ENCODE measurements at regions not wholly inside any gene's neighbourhood (a gene's known extent, or its start where the extent isn't known, plus 50 kb on each side); places are given as distances from the start of the nearest gene placed in this dataset.

DNA sequence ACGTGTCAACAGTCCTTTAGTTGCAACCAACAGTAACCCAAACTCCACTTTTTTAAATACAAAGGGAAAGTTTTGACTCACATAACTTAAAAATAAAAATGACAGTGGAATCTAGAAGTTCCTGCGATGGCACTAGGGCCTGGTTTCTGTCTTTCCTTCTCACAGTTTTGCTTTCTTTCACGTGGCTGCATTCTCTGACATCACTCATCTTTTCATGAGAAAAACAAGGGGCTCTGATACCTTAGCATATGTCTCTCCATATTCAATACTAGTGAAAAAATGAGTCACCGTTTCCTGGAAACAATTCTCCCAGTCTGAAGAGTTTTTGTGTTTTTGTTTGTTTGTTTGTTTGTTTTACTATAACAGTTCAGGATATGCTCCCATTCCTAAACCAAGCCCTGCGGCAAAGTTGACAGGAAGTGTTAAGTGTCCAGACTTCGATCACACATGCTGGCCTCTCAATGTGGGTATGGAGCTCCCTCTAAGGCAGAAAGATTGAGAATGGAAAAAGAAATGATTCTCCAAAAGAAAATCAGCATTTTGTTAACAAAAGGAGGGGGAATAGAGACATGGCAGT, 483.3 kb downstream of the TTLL7 start:
- peak; percentile 21 for DNase-seq (ENCODE audit: low read depth)
- no peak overlapping the region for H3K4me3 ChIP-seq (ENCODE audit: control insufficient read depth, low read depth, low read length)
- TF ChIP-seq, protein P1, sequence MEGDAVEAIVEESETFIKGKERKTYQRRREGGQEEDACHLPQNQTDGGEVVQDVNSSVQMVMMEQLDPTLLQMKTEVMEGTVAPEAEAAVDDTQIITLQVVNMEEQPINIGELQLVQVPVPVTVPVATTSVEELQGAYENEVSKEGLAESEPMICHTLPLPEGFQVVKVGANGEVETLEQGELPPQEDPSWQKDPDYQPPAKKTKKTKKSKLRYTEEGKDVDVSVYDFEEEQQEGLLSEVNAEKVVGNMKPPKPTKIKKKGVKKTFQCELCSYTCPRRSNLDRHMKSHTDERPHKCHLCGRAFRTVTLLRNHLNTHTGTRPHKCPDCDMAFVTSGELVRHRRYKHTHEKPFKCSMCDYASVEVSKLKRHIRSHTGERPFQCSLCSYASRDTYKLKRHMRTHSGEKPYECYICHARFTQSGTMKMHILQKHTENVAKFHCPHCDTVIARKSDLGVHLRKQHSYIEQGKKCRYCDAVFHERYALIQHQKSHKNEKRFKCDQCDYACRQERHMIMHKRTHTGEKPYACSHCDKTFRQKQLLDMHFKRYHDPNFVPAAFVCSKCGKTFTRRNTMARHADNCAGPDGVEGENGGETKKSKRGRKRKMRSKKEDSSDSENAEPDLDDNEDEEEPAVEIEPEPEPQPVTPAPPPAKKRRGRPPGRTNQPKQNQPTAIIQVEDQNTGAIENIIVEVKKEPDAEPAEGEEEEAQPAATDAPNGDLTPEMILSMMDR (conservative IDR thresholded peaks at IDR 0.05; ENCODE audit: control insufficient read depth, insufficient read depth, low read depth, low read length) = no peak

DNA sequence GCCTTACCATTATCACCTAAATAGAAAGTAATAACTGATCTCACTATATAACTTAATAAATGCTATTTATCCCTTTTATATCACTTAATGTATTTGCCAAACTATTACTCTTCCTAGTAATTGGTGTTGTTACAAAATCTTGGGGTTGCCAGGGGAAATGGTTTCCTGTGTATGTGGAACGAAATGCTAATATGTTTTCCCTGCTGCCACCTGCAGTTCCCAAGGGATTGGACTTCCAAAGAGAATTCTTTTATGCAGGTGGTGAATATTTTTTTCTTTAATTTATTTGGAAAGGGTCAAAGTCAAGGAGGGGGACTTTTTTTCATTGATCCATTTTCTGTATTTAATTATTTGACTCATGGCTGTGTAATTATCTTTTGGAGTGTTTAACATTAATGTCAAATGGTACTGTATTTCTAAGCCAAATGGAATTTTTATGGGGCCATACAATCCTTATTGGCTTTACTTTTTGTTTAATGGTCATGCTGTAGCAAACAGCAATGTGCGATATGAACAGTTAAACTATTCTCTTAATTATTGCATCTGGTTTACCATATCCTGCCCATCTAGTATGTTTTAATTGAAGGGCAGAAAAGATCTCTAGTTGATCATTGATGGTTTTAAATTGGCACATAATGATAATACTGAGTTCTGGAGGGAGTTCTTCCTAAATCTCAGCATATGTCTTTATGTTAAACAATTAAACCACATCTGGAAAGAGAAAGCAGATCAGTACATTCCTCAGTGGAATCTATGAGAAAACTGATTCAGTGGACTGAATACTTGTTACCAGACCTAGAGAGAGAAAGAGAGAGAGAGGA, 486.3 kb downstream of the TTLL7 start:
- TF ChIP-seq, protein P1 (conservative IDR thresholded peaks at IDR 0.05; ENCODE audit: control insufficient read depth, insufficient read depth, low read depth, low read length) = no peak
- no peak overlapping the region for H3K4me3 ChIP-seq (ENCODE audit: control insufficient read depth, low read depth, low read length)
- no peak for DNase-seq (ENCODE audit: low read depth)

DNA sequence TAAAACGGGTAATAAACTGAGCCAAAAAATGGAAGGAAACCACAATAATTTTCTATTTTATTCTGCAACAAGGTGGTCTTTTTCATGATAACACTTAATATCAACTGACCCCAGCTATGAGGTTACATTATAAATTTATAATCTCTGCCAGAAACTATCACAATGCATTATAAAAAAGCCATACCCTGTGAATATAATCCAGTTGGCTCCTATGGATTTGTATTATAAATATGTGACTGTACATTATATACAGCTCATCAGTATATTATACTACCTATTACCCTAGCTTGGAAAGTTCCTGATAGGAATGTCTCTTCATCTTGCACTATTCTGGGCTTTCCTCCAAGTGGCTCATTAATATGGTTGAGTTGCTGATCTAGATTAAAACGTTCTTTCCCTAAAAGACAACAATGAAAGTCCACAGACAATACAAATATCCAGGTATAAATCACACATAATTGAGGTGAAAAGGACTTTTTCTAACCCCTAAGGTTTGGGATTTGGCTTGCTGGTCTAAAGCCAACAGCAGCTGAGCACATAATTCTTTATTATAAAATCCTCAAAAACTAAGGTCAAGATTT, 487.7 kb downstream of the TTLL7 start:
- TF ChIP-seq, protein P1 (conservative IDR thresholded peaks at IDR 0.05; ENCODE audit: control insufficient read depth, insufficient read depth, low read depth, low read length) = no peak
- no peak overlapping the region for H3K4me3 ChIP-seq (ENCODE audit: control insufficient read depth, low read depth, low read length)
- DNase-seq (ENCODE audit: low read depth) = peak; percentile 44

DNA sequence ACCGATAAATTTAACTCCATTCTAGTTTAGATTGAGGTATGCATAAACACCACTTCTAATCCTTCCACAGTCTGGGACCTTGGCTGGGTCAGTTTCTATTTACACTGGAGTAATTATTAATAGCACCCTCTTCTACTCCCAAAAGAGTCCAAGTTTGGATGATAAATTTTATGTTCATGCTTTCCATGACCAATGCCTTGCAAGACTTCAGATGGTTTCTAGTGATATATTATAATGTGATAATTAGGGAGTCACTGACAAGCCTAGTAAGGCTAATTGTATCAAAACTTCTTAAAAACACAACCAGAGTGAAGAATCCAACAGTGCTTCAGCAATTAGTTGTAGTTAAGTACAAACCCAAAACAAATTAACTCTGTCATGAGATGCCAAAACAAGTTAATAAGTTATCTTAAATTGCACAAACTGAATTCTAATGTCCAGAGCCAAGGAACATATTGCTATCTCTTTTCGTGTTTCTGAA, 489.6 kb downstream of the TTLL7 start:
- TF ChIP-seq, protein P1 (conservative IDR thresholded peaks at IDR 0.05; ENCODE audit: control insufficient read depth, insufficient read depth, low read depth, low read length) = no peak
- DNase-seq (ENCODE audit: low read depth) = no peak
- no peak overlapping the region for H3K4me3 ChIP-seq (ENCODE audit: control insufficient read depth, low read depth, low read length)

DNA sequence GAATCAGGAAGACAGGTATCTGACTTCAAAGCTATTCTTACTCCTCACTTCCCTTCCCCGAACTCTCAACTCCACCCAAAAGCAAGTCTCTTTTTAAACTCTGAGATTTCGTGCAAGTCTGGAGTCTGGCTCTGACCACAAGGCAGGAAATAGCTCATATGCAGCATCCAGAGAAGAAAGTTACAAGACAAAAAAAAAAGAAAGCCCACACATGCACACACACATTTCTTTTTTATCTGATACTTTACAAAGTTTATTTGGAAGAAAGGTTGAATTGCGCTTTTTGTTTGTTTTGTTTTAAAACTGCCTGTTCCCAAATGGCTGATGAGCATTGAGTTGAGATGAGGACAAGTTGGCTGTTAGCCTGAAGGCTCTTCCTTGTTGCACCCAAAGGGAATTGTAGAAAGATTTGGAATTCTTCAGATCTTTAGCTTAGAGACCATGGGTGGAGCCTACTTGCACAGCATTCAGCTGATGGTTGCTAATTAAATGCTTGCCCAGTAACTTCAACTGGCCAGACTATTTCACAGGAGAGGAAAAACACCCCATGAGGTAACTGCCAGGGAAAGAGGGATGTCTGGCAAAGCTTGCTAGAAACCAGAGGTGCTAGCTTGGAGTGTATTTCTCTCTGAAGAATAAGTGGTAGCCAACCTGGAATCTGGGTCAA, 490.3 kb downstream of the TTLL7 start:
- TF ChIP-seq, protein P1 (conservative IDR thresholded peaks at IDR 0.05; ENCODE audit: control insufficient read depth, insufficient read depth, low read depth, low read length) = no peak
- DNase-seq (ENCODE audit: low read depth) = peak; percentile 93
- H3K4me3 ChIP-seq (ENCODE audit: control insufficient read depth, low read depth, low read length) = no peak overlapping the region

DNA sequence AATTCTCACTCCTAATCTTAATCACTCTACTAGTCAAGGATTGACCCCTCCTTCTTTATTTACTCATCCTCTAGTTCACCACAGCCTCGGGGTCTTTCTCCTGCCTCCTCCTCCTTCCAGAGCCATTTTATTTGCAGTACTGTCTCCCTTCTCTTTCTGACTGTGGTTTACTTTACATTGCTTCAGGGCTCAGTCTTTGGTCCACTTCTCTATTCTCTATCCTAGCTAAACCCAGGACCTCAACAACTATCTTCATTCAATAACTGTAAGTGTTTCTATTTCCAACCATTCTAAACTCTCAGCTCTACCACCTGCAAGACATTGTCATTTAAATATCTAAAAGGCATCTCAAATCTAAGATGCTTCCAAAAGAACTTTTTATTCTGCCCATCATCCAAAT, 493.8 kb downstream of the TTLL7 start:
- H3K4me3 ChIP-seq (ENCODE audit: control insufficient read depth, low read depth, low read length) = no peak overlapping the region
- no peak for DNase-seq (ENCODE audit: low read depth)
- TF ChIP-seq, protein P1 (conservative IDR thresholded peaks at IDR 0.05; ENCODE audit: control insufficient read depth, insufficient read depth, low read depth, low read length) = no peak
